PC-3 (cell line): ENCODE measurements at regions not wholly inside any gene's neighbourhood (a gene's known extent, or its start where the extent isn't known, plus 50 kb on each side); places are given as distances from the start of the nearest gene placed in this dataset.

Experiments
- CTCF ChIP-seq: fragments of 300-600 bp; sonication (generic); conservative IDR thresholded peaks from 2 replicates; pipeline ENCODE4 v1.5.1; 2017; ENCODE audit warnings: antibody characterized with exemption, low read depth, mild to moderate bottlenecking, low read length
- EZH2 ChIP-seq: fragments of 300-600 bp; sonication (generic); IDR thresholded peaks from one replicate; pipeline ENCODE4 v1.6.1; 2017; ENCODE audit warnings: antibody characterized with exemption, mild to moderate bottlenecking, low read length; ENCODE audit not compliant: unreplicated experiment

GRCh38 chr5:43804723-43805122 lies 201.7 kb downstream of the NNT start:
- TF ChIP-seq CTCF (no peak), EZH2 (no peak)
